ENCODE measurements at regions not wholly inside any gene's neighbourhood (a gene's known extent, or its start where the extent isn't known, plus 50 kb on each side); places are given as distances from the start of the nearest gene placed in this dataset.
A peak's percentile ranks its signal among the peaks of the same experiment; 100 is the strongest.
"Not testable (repeated sequence)": the region's sequence is repeated elsewhere in the genome, so short reads cannot be mapped to it uniquely, and the experiment has no call there.

DNA sequence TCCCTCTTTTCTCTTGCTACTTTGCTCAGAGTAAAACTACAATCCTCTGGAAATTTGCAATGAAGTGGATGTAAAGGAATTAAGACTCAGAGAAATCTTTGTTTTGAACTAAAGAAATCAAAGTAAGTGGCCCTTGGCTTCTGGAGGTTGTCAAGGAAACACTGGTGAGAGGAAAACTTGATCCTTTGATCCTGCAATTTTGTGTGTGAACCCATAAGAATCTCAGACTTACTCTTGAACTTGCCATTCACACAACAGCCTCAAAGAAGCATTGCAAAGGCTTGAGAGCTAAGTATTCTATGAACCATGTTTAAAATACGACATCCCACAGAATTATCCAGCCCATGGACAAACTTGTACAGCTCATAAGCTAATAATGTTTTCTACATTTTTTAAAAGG is 827.5 kb downstream of the TAF11L14 start:
- DNase-seq (ENCODE audit: low spot score): no peak

DNA sequence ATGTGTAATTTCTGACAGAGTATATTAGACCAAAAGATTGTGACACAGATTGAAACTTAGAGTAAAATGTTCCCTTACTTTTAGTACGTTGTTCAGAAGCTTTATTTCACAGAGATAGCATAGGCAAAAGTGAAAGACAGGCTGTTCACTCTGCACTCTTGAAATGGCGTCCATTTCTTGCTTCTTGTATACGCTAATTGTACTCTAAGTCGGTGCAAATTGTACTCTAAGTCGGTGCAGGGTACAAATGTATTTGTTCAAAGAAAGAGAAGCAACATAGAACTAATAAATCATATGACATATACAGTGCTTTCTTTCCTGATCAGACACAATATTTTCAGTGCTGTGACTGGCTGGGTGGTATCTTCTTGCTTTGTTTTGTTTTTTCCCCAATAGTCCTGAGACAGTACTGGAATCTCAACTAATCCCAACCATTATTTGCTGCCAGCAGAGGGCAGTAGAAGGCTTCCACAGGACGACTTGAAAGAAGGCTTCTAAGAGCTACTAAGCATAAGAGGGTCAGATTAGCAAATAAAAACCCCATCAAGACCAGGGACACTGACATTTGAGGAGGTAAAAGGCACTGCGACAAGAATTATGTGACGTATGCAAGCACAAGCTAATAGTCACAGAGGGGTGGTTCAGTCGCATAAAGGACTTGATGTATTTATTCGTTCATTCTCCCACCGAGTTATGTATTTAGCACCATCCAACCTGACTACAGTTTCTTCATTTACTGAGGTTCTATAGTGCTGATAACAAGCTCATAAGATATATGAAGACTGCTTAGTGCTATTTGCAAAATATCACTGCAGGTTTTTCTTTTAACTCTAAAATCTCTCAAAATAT is 831.8 kb downstream of the TAF11L14 start:
- peak; percentile 52 for DNase-seq (ENCODE audit: low spot score)

DNA sequence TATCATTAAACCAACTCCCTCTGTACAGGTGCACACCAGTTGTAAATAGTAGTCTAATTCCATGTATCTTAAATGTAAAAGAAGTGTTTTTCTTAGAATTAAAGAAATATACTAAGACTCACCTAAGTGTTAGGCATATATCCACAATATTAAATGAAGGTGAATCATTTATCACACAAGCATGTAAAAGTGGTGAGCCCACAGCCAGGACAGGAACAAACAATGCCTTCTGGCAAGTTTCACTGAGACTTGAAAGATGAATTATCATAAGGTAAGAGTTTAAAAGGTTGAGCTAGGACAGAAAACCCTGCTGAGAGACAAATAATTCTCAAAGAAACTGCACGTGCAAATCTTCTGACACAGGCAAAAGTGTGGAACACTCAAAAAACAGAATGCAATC is 832.5 kb downstream of the TAF11L14 start:
- no peak for DNase-seq (ENCODE audit: low spot score)

DNA sequence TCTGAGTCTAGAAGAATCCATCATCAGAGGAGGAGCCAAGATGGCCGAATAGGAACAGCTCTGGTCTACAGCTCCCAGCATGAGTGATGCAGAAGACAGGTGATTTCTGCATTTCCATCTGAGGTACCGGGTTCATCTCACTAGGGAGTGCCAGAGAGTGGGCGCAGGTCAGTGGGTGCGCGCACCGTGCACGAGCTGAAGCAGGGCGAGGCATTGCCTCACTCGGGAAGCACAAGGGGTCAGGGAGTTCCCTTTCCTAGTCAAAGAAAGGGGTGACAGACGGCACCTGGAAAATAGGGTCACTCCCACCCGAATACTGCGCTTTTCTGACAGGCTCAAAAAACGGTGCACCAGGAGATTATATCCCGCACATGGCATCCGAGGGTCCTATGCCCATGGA is 837.5 kb downstream of the TAF11L14 start:
- not testable (repeated sequence) for DNase-seq (ENCODE audit: low spot score)

DNA sequence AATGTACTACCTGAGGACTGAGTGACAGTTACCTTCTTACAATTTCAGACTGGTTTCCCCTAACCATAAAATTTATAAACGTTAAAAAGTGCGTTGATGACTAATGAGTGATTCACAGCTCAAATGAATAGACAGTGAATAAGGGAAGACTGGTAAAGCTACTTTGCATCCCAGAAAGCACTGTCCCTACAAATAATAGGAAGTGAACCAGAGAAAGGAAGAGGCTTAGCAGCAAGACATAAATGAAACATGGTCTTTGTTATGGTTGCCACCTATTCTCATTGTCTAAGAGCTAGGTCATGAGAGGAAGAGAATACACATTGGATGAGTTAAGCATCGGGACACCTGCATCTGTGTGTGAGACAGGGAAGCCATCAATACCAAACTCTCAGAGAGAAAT is 849.2 kb downstream of the TAF11L14 start:
- no peak for DNase-seq (ENCODE audit: low spot score)

DNA sequence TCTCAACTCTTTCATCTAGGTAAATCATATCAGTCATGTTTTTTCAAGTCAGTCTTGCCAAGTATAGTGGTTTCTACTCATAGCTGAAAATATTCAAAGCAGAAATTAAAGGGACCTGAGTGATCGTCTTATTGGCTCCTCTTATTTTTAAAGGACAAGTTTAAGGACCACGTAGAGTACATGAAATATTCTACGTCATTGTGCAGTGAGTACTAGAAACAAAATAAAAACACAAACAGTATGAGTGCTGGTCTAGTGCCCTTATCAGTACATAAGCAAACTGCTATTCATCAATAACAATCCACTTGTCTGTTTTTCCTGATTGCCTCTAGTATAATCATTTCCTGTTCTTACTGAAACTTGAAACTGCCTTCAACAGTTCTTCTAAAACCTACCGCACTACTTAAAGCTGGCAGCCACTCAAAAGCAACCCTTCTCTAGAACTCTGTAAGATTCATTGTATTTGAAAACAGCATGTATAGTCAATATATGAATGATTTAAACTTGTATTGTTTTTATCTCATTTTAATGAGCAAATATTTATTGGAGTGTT is 853.7 kb downstream of the TAF11L14 start:
- no peak for DNase-seq (ENCODE audit: low spot score)

DNA sequence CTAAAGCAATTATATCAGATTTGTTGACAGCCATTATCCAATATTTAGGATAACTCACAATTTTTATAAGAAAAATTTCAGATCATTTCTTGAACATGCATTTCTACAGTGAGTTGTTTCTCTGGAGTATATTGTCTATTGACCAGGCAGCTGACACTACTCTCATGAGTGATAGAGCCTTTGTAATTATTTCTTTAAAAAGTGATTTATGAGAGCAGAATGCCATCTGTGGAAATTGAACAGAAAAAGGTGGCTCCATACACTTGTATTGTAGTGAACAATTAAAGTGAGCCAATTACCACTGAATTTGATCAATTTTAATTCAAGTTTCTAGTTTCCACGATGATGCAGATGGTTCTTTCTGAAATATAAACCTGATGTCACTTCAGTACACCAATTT is 855.4 kb downstream of the TAF11L14 start:
- DNase-seq (ENCODE audit: low spot score): no peak

DNA sequence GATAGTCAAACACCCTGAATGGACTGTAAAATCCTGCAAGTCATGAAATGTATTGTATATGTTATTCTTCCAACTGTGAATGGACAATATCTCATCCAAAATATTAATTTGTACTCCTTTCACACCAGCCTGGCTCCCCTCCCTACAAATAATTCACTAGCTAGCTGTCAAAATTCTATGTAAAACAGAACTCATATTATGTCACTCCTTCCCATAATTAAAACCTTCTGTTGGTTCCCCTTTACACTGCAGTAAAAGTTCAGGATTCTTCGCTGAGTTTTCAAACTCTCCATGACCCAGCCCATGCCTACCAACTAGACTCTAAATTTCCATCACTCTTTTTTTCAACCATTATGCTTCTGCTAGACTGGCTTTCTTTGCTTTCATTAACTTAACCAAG is 857.1 kb downstream of the TAF11L14 start:
- DNase-seq (ENCODE audit: low spot score): no peak

DNA sequence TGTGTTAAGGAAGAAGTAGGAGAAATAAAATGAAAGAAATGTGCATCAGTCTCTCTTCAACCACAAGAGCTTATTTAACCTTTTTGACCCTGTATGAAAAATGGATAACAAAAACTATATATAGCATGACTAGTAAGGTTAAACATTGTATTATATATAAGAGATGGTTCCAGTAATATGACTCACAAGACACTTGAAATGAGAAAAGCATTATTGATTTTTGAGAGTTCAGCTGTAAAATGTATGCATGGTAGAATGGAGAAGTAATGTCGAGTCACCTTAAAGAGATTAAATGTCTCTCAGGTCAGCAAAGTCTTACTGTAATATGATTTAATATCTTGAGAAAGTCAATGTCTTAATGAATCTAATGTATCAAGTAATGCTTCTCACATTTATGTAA is 860.9 kb downstream of the TAF11L14 start:
- no peak for DNase-seq (ENCODE audit: low spot score)

DNA sequence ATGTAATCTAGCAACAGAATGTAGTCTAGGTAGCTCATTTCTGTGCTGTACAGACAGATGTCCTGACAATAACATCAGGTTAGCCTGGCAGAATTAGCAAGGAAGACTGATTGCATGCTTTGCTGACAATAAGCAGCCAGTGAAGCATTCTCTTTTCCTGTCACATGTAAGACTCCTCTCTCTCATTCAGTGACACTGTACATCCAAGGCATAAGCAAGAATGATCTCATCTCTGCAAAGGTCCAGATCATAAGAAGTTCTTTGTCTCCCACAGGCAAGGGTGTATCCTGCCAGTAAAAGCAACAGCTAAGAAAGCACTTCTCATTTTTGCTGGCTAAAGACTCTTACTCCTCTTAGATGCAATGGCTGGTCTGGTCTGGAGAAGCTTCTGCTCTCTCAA is 861.8 kb downstream of the TAF11L14 start:
- DNase-seq (ENCODE audit: low spot score): no peak

DNA sequence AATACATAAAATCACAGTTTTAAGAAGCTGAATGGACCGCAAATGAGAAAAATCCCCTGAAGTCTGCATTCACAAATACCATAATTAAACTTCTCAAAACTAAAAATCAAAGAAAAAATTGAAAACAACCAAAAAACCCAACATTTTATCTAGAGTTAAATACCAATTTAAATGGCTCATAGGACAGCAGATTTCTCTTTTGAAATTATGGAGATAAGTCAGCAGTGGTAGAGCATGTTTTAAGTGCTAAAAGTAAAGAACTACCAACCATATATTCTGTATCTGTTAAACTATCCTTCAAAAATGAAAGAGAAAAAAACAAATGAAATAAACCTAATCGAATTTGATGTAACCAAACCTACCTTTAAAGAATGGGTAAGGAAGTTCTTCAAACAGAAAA is 862.8 kb downstream of the TAF11L14 start:
- DNase-seq (ENCODE audit: low spot score): no peak

DNA sequence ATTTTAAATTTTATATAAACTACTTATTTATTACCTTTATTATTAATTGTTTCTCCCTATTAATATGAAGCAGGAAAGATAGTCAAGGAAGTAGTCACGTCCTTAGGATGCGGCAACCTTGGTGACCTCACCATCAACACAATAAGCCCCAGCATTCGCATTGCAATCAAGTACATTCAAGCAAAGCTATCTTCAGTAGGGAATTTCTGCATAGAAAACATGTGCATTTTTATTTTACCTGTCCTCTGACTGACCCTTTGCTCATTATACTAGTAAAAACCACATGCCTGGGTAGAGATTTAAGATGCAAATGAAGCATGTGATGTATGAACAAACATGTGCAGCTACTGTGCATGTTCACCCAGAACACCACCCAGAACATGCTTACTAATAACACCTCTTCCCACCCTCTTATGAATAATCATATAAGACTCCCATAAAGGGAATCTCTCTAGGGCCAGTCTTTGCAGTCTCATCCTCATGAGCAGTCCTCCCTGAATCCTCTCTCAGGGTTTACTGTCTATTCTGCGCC is 869.6 kb downstream of the TAF11L14 start:
- no peak for DNase-seq (ENCODE audit: low spot score)

DNA sequence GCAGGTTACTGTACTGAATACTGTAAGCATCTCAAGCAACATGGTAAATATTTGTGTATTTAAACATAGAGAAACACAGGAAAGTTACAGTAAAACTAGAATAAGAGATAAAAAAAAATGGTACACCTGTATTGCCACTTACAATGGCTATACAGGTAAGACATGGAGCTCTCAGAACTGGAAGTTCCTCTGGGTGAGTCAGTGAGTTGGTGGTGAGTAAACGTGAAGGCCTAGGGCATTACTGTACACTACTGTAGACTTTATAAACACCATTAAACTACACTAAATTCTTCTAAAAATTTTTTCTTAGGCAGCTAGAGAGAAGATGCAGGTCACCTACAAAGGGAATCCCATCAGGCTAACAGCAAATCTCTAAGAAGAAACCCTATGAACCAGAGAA is 872.9 kb downstream of the TAF11L14 start:
- DNase-seq (ENCODE audit: low spot score): no peak

DNA sequence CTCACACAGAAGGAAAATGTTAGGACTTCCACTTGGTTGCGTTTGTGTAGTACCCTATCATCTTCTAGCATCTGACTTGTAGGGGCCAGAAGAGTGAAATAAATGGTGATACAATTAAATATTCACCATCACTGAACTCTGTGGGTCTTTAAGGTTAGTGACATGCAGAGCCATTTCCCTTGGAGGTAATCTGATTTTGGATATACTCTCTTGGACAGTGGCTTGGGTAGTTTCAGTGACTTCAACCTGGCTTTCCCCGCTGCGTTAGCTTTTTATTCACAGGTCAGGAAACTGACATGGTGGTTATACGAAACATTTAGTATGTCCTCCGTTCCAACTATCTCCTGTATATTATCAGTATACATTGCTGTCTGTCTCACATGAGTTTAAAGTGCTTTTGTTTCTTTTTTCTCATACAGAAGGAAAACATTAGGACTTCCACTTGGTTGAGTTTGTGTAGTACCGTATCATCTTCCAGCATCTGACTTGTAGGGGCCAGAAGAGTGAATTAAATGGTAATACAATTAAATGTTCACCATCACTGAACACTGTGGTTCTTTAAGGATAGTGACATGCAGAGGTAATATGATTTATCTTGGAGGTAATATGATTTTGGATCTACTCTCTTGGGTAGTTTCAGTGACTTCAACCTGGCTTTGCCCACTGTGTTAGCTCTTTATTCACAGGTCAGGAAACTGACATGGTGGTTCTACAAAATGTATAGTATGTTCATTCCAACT is 883.6 kb downstream of the TAF11L14 start:
- DNase-seq (ENCODE audit: low spot score): no peak

DNA sequence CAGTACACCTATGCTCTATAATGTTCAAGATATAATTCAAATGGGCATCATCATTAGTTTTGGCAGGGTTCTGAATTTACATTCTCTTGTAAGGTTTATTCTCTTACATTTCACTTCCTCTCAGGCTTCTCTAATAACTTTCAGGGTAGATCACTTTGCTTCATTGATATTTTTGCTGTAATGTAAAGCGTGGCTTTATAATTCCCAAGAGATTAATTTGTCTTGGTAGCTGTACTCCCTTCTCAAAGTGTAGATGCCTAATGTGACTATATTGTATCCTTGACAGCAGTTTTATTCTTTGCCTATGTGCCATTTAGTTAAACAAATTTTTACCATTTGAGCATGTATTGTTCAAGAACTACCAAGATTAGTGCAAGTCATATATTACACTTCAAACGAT is 889.1 kb downstream of the TAF11L14 start:
- no peak for DNase-seq (ENCODE audit: low spot score)

DNA sequence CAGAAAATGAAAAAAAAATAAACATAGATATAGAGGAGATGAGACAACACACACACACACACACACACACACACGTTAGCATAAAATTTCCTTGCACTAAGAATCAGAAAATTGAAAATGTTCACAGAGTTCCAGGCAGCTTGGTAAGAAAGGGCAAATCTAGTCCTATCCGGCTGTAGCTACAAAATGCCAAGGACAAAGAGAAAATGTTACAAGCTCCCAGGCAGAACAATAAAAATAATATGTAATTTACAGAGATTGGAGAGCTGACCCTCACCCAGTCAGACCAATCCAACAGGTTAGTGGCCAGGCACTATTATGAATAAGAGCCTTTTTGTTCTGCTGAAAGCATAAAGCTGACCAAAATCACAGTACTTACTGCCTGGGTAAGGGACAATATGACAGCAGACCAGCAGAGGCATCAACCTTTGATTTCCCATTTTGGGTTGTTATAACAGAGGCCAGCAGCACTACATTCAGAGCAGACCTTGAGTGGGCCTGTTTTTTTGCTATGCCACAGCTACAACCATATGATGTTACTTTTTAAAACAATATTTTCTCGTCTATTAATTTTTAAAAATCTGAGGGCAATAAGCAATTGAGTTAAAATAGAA is 892.6 kb downstream of the TAF11L14 start:
- DNase-seq (ENCODE audit: low spot score): no peak

DNA sequence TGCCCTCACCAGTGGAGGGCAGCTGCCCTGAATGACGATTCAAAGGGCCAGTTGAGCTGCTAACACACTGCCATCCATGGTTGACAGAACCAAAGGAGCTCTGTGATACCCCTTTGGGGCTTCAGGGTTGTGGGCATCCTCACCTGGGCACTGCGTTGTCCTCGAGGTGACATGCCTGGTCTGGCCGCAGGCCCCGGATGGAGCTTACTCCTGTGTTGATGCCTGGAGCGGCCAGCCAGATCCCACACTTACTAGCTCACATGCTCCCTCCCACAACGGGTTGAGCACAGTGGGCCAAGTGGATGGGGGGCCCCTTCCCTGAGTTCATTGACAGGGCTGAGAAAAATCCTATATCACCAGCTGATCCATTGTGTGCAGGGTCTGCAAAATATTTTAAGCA is 898.9 kb downstream of the TAF11L14 start:
- no peak for DNase-seq (ENCODE audit: low spot score)

DNA sequence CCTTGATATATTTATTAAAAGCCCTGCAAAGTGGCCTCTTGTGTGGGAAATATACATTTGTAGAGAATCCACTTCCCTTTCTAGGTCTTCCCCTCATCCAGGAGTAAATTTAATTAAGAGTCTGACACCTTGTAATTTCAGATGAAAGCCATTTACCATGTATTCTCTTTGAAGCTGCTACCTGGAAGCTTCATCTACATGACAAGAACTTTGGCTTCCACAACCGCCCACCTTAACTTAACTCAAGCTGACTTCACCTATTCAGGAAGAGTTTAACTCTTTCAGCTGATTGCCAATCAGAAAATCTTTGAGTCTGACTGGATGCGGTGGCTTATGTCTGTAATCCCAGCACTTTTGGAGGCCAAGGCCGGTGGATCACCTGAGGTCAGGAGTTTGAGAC is 899.9 kb downstream of the TAF11L14 start:
- no peak for DNase-seq (ENCODE audit: low spot score)

DNA sequence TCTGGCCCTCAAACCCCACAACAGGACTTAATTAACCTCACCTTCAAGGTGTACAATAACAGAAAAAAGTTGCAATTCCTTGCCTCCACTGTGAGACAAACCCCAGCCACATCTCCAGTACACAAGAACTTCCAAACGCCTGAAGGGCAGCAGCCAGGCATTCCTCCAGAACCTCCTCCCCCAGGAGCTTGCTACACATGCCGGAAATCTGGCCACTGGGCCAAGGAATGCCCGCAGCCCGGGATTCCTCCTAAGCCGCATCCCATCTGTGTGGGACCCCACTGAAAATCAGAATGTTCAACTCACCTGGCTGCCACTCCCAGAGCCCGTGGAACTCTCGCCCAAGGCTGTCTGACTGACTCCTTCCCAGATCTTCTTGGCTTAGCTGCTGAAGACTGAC is 901.5 kb downstream of the TAF11L14 start:
- not testable (repeated sequence) for DNase-seq (ENCODE audit: low spot score)

DNA sequence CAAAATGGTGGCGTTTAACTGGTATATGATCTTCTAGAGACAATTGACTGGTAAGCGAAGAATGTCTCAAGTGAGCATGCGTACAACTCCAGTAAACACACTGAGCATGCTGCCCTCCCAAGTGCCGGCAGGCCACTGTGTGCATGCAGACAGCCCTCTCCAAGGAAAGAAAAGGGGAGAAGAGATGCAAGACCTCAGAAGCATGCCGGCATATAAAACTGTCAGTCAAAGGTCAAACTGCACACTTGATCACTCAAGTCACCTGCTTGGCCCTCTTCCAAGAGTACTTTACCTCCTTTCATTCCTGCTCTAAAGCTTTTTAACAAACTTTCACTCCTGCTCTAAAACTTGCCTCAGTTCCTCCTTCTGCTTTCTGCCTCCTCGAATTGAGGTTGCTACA is 910.2 kb downstream of the TAF11L14 start:
- DNase-seq (ENCODE audit: low spot score): no peak

DNA sequence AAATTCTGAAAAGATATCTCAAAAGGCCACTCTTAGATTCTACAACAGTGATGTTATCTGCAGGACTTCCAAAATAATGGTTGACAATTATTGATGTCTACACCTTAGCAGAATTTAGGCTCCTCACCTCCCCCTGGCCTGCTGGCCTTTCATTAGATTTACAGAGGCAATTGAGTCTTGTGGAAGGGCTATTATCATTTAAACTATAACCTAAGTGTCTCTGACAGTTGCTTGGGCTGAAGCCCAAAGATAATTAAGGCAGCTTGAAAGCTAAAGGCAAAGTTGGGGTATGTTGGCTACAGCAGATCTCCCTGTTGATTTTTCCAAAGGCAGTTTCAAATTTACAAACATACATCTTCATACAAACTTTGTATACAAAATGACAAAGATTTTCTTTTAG is 912.3 kb downstream of the TAF11L14 start:
- DNase-seq (ENCODE audit: low spot score): no peak

DNA sequence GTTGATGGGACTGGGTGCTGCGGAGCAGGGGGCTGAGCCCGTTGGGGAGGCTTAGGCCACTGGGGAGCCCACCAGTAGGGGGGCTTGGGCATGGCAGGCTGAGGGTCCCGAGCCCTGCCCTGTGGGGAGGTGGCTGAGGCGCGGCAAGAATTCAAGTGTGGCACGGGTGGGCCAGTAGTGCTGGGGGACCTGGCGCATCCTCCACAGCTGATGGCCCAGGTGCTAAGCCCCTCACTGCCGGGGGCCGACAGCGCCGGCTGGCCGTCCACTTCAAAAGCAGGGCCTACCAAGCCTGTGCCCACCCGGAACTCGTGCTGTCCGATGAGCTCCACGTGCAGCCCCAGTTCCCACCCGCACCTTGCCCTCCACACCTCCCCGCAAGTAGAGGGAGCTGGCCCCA is 917.5 kb downstream of the TAF11L14 start:
- no peak for DNase-seq (ENCODE audit: low spot score)

DNA sequence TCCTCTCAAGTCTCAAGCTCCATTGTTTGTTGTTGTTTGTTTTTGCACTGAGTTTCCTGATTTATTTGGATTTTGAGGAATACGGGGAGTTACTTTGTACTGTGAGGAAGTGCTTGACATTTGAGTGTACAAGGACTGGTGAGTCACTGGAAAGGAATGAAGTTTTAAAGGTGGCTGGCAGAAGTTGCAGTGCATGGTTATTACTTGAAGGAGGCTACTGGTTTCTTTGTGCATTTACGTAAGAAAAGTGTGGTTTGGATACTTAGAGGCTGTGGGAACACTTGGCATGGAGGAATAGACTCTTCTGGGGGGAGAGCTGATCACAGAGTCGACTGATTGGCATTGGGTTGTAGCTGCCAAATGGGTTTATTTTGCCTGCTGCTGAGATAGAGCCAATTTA is 919.0 kb downstream of the TAF11L14 start:
- no peak for DNase-seq (ENCODE audit: low spot score)

Measured in GM03348 (cell line).